GM21723 (cell line): ENCODE measurements at regions not wholly inside any gene's neighbourhood (a gene's known extent, or its start where the extent isn't known, plus 50 kb on each side); places are given as distances from the start of the nearest gene placed in this dataset.
"Not testable (repeated sequence)": the region's sequence is repeated elsewhere in the genome, so short reads cannot be mapped to it uniquely, and the experiment has no call there.

Experiments used
- ATAC-seq: cut with Tn5 transposase; IDR thresholded peaks from one replicate; pipeline ENCODE4 v1.9.1; 2021; ENCODE audit warnings: mild to moderate bottlenecking, moderate library complexity; ENCODE audit not compliant: unreplicated experiment

DNA sequence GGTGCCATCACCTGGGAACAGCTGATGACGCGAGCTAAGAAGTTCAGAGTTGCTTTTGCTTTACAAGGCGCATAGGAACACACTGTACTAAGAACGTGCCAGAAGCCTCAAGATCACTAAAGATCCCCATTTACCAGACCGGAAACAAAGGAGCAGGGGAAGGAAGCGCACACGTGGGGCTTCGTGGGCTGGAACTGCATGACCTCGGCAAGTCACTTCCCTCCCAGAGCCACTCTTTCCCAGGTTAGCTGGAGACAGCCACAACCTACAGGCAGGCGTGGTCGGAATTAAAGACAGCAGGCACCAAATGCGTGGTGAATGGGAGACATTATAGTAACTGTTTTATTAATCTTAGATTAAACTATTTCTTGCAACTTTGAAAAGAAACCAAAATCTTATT, 154.9 kb upstream of the IQSEC1 start:
- ATAC-seq, result not testable (repeated sequence)

DNA sequence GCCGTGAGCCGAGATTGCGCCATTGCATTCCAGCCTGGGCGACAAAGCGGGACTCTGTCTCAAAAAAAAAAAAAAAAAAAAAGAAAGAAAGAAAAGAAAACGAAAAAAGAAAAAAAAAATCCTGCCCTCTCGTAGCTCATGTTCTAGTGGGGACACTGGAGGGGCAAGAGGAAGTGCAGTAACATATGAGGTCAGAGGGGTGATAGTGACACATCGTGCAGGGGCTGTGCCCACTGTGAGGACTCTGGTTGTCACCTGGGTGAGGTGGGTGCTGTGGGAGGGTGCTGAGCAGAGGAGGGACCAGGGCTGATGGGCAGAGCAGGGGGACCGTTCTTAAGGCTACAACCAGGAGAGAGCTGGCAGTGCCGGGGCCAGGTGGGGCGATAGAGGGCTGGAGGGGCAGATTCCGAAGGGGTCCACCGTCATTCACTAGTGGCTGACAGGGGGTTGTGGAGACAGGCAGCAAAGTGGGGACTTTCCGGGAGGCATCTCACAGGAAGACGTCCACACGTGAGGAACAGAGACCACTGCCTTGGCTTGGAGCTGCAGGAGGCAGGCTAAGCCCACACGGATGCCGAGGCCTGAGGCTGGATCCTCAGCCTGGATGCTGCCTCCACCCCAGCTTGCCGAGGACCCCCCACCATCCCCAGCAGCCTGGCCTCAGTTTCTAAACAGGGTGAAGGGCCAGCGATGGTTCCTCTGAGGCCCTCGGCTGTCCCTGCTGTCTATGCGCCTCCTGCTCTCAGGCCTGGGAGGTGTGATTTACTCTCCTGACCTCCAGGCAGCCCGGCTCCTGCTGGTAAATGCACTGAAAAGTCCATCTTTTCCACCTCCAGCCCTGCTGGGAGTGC, 154.3 kb upstream of the IQSEC1 start:
- ATAC-seq, result no peak

DNA sequence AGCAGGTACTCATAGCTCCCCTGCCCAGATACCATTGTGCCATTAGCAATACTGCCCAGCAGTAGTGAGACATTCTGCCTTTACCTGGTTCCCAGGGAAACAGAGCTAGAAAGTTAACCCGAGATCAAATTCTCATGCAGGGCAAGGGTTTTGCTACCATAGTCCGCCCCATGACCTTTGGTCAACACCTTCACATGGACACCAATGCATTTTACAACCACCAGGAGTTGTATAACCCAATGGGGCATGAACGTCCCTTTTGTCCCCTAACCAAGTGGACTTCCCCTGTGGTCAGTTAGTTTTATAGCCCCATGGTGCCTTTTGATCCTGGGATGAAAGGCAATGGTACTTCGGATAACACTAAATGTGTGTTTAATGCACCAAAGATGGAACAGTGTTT, 151.7 kb upstream of the IQSEC1 start:
- ATAC-seq, result no peak

GRCh38 chr3:13223574-13224237, 150.5 kb upstream of the IQSEC1 start:
- no peak for ATAC-seq

- no peak for ATAC-seq
Measured at GRCh38 chr3:13222891-13223573, 149.8 kb upstream of the IQSEC1 start.

DNA sequence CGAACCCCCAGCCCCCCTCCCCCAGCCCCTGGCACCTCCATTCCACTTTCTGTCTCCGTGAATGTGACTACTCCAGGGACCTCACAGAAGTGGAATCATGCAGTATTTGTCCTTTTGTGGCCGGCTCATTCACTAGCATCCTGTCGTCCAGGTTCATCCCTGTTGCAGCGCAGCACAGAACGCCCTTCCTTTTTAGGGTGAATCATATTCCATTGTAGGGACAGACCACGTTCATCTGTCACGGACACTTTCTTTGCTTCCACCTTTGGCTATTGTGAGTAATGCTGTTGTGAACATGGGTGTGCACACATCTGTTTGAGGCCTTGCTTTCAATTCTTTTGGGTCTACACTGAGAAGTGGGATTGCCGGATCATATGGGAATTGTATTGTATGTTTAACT, 148.9 kb upstream of the IQSEC1 start:
- ATAC-seq, result no peak

GRCh38 chr3:13221491-13222061, 148.3 kb upstream of the IQSEC1 start:
- ATAC-seq, result no peak

- no peak for ATAC-seq
Measured at GRCh38 chr3:13220991-13221390, 147.8 kb upstream of the IQSEC1 start.

DNA sequence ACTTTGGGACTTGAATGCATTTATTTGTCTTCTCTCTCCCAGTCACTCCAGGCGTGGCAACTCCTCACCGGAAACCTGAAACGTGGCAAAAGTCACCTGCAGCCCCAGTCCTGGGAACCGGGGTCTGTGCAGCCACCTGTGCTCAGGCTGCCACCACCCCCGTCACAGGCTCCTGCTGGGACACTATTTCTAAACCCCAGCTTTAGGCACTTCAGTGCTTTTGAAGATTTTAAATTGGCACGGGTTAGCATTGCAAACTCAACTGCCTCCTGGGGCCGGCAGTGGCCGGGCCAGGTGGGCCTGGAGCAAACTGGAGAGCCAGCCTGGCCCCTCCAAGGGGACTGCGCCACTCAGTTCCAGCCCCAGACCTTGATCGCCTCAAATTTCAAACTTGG, 146.7 kb upstream of the IQSEC1 start:
- no peak for ATAC-seq

GRCh38 chr3:13219077-13219901, 146.1 kb upstream of the IQSEC1 start:
- no peak for ATAC-seq

DNA sequence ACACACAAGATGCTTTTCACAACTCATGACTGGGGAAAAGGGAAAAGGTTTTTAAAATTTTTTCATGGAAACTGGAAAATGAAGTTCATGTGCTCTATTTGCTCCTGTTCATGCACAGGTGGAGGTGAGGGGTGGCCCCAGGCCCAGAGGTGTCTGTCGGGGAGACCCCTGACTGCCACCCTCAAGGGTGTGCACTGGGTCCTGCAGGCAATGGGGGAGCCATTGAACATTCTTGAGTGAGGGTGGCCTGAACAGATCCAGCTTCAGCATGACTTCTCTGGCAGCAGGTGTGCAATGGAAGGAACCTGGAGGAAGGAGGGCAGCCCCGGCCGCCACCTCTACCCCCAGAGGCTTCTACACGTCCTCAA, 145.3 kb upstream of the IQSEC1 start:
- ATAC-seq, result no peak

GRCh38 chr3:13217736-13218540, 144.7 kb upstream of the IQSEC1 start:
- ATAC-seq, result no peak

GRCh38 chr3:13217253-13217652, 144.0 kb upstream of the IQSEC1 start:
- ATAC-seq, result no peak

GRCh38 chr3:13215940-13216546, 142.8 kb upstream of the IQSEC1 start:
- no peak for ATAC-seq

- ATAC-seq, result no peak
Measured at GRCh38 chr3:13214847-13215472, 141.7 kb upstream of the IQSEC1 start.

DNA sequence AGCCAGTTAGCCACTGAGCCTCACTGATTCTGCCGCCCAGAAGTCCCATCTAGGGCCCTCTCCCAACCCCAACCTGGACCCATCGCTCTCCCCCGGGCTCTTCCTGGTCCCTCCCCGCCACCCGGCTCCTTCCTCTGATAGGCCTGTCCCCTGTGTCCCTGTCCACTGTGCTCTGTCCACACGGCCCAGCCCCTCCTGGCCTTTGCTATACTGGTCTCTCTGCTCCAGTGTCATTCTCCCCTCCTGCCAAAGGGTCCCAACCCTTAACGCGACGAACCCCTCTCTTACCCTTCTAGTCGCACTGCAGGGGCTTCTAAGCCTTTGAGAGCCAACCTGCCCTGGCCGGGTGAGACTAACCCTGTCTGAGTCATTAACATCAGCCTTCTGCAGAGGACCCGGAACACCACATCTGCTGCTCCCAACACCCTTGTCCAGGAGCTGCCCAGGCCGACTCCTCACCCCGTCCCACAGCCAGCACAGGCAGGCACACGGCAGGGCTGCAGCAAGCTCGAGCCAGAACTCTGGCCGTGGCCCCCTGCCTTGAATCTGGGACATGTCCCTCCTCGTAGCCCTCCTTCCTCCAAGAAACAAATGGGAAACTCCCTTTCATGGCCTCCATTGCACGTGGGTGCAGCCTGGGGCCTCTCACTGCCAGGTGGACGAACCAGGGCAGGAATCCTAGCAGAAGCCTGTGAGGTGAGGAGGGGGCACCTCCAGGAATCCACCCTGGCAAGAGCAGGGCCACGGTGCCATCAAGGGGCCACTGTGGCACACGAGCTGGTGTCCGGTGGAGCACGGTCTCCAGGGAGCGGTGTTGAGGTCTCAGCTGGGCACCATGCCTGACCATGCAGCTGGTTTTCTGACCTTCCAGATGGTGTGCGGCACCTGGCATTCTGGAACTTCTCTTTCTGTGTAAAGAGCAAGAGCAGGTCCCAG, 140.9 kb upstream of the IQSEC1 start:
- ATAC-seq, result no peak

- ATAC-seq, result no peak
Measured at GRCh38 chr3:13213490-13213889, 140.3 kb upstream of the IQSEC1 start.
